ENCODE measurements at regions not wholly inside any gene's neighbourhood (a gene's known extent, or its start where the extent isn't known, plus 50 kb on each side); places are given as distances from the start of the nearest gene placed in this dataset.

DNA sequence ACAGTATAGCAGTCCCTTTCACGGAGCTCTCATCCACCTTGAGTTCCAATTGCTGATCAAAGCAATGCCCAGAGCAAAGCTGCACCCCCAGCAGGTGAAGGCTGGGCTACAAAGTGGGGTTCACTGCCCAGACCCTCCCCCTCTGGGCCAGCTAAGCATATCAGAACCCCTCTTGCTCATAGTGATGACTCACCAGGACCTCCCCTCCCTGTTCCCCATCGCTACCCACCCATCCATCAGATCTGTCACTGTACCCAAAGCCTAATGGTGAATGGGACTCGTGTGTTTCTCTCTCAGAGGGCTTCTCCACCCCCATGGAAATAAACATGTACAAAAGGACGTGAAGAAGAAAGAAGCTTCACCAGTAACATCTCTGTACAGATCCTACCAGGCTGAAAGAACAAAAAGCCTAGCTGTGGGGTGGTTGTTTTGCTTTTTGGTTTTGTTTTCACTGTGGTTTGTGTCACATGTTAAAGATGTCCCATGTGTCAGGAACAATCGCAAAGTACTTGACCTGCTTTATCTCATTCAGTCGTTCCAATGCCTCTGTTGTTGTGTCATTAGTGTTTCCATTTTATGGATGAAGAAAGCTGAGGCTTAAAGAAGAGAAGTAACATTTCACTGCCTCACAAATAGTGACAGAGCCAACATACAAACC is 518.5 kb downstream of the CD83 start:
- Histone ChIP-seq H4K20me1 (ENCODE audit: insufficient read depth, low read length) (no peaks in the 10 kb centered on the region), H3K9me3 (ENCODE audit: low read length) (peaks cover 18% of the 10 kb centered on the region; the same call in 1 of the 2 replicates), H3K27ac (ENCODE audit: low read depth, low read length, poor library complexity, severe bottlenecking) (no peak overlapping the region), H3K4me1 (ENCODE audit: insufficient read depth, low read length, poor library complexity, severe bottlenecking) (peaks cover 56% of the 10 kb centered on the region), H3K36me3 (ENCODE audit: insufficient read depth, low read length) (no peaks in the 10 kb centered on the region; the same call in 1 of the 2 replicates), H2AFZ (ENCODE audit: low read length) (peak overlapping the region; percentile 61), H3K4me2 (ENCODE audit: low read length) (peak overlapping the region; percentile 45), H3K79me2 (ENCODE audit: insufficient read depth, low read depth, low read length) (no peaks in the 10 kb centered on the region), H3K4me3 (ENCODE audit: low read depth, low read length, poor library complexity, severe bottlenecking) (no peak overlapping the region), H3K9me2 (ENCODE audit: insufficient read depth, low read length) (no peaks in the 10 kb centered on the region)
- ChIA-PET CTCF (ENCODE audit: unreplicated experiment) (interaction anchor here (0.5 to 1.6 kb wide), 2 partner anchors 25 to 1493 kb away, joined by 3 to 9 read pairs; partner anchors contain the start of gene MYLIP), POLR2A (interaction anchor here (0.7 to 1.1 kb wide), 3 partner anchors 65 to 569 kb away, joined by 3 read pairs; no protein-coding TSS in a partner anchor)
- no peak for DNase-seq (ENCODE audit: low spot score)
- intact Hi-C loops (cut with micrococcal nuclease; ENCODE audit: unreplicated experiment) = no loop called here
- BruUV-seq (replicated peaks) = no TSS peak
- no peak for TF ChIP-seq EZH2phosphoT487 (IDR thresholded peaks at IDR 0.05; ENCODE audit: borderline replicate concordance, low read depth, low read length)
- TF ChIP-seq, protein P1, sequence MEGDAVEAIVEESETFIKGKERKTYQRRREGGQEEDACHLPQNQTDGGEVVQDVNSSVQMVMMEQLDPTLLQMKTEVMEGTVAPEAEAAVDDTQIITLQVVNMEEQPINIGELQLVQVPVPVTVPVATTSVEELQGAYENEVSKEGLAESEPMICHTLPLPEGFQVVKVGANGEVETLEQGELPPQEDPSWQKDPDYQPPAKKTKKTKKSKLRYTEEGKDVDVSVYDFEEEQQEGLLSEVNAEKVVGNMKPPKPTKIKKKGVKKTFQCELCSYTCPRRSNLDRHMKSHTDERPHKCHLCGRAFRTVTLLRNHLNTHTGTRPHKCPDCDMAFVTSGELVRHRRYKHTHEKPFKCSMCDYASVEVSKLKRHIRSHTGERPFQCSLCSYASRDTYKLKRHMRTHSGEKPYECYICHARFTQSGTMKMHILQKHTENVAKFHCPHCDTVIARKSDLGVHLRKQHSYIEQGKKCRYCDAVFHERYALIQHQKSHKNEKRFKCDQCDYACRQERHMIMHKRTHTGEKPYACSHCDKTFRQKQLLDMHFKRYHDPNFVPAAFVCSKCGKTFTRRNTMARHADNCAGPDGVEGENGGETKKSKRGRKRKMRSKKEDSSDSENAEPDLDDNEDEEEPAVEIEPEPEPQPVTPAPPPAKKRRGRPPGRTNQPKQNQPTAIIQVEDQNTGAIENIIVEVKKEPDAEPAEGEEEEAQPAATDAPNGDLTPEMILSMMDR (conservative IDR thresholded peaks at IDR 0.05; ENCODE audit: low read length) = no peak

DNA sequence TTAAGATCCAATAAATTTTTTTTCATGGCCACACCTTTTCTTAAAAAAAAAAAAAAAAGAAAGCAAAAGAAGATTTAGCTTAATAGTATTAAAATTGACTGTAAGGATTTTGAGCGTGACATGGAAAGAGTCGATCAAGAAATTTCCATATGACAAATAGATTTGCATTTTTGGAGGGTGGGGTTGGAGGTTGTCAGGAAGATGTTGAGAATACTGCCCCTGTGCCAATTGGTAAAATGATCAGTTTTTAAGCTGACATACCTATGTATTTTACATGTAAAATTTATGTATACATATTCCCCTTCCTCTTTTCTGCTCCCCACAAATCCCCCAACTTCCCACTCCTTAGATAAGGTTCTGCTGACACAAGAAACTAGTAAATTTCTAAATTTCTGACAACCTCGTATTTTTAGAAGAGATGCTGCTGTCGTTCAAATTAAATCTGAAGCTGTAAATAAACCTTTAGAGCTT is 520.9 kb downstream of the CD83 start:
- peaks cover 56% of the 10 kb centered on the region for H3K4me1 ChIP-seq (ENCODE audit: insufficient read depth, low read length, poor library complexity, severe bottlenecking)
- no peak overlapping the region for H2AFZ ChIP-seq (ENCODE audit: low read length)
- no peak overlapping the region for H3K27ac ChIP-seq (ENCODE audit: low read depth, low read length, poor library complexity, severe bottlenecking)
- H3K9me2 ChIP-seq (ENCODE audit: insufficient read depth, low read length) = no peaks in the 10 kb centered on the region
- H3K4me3 ChIP-seq (ENCODE audit: low read depth, low read length, poor library complexity, severe bottlenecking) = no peak overlapping the region
- TF ChIP-seq EZH2phosphoT487 (IDR thresholded peaks at IDR 0.05; ENCODE audit: borderline replicate concordance, low read depth, low read length) = no peak
- TF ChIP-seq, protein P1 (conservative IDR thresholded peaks at IDR 0.05; ENCODE audit: low read length) = no peak
- H4K20me1 ChIP-seq (ENCODE audit: insufficient read depth, low read length) = no peaks in the 10 kb centered on the region
- BruUV-seq (replicated peaks) = no TSS peak
- H3K36me3 ChIP-seq (ENCODE audit: insufficient read depth, low read length) = no peaks in the 10 kb centered on the region; the same call in 1 of the 2 replicates
- peak overlapping the region; percentile 53; the same call in 1 of the 2 replicates for H3K4me2 ChIP-seq (ENCODE audit: low read length)
- no peak for DNase-seq (ENCODE audit: low spot score)
- peaks cover 18% of the 10 kb centered on the region; the same call in 1 of the 2 replicates for H3K9me3 ChIP-seq (ENCODE audit: low read length)
- ChIA-PET CTCF (ENCODE audit: unreplicated experiment) (no interaction called here), POLR2A (interaction anchor here (0.5 to 2.1 kb wide), 7 partner anchors 9 to 688 kb away, joined by 3 to 8 read pairs (median 4); no protein-coding TSS in a partner anchor)
- intact Hi-C loops (cut with micrococcal nuclease; ENCODE audit: unreplicated experiment) = no loop called here
- no peaks in the 10 kb centered on the region for H3K79me2 ChIP-seq (ENCODE audit: insufficient read depth, low read depth, low read length)
